SJCRH30 (cell line): ENCODE measurements at regions not wholly inside any gene's neighbourhood (a gene's known extent, or its start where the extent isn't known, plus 50 kb on each side); places are given as distances from the start of the nearest gene placed in this dataset.
A peak's percentile ranks its signal among the peaks of the same experiment; 100 is the strongest.

Experiments
- DNase-seq, 2 experiments: peaks; one replicate each; pipeline ENCODE4 v3.0.0-alpha.2; 2015 to 2020
- H3K27ac ChIP-seq: fragments of 250-450 bp; sonication (Bioruptor Pico); 2 replicates; pipeline ENCODE4 v1.5.1; 2020; ENCODE audit warnings: mild to moderate bottlenecking, moderate library complexity
- H3K27me3 ChIP-seq: fragments of 250-450 bp; sonication (Bioruptor Pico); 2 replicates; pipeline ENCODE4 v1.5.1; 2020; ENCODE audit warnings: mild to moderate bottlenecking, moderate library complexity
- H3K36me3 ChIP-seq: fragments of 250-450 bp; sonication (Bioruptor Pico); 2 replicates; pipeline ENCODE4 v1.5.1; 2020; ENCODE audit warnings: mild to moderate bottlenecking, moderate library complexity
- H3K4me1 ChIP-seq: fragments of 250-450 bp; sonication (Bioruptor Pico); 2 replicates; pipeline ENCODE4 v1.5.1; 2020; ENCODE audit warnings: mild to moderate bottlenecking, moderate library complexity
- H3K4me3 ChIP-seq: fragments of 250-450 bp; sonication (Bioruptor Pico); 2 replicates; pipeline ENCODE4 v1.5.1; 2020; ENCODE audit warnings: mild to moderate bottlenecking, moderate library complexity
- H3K9me3 ChIP-seq: fragments of 250-450 bp; sonication (Bioruptor Pico); replicated peaks from 2 replicates; pipeline ENCODE4 v1.5.1; 2020; ENCODE audit warnings: mild to moderate bottlenecking, moderate library complexity

DNA sequence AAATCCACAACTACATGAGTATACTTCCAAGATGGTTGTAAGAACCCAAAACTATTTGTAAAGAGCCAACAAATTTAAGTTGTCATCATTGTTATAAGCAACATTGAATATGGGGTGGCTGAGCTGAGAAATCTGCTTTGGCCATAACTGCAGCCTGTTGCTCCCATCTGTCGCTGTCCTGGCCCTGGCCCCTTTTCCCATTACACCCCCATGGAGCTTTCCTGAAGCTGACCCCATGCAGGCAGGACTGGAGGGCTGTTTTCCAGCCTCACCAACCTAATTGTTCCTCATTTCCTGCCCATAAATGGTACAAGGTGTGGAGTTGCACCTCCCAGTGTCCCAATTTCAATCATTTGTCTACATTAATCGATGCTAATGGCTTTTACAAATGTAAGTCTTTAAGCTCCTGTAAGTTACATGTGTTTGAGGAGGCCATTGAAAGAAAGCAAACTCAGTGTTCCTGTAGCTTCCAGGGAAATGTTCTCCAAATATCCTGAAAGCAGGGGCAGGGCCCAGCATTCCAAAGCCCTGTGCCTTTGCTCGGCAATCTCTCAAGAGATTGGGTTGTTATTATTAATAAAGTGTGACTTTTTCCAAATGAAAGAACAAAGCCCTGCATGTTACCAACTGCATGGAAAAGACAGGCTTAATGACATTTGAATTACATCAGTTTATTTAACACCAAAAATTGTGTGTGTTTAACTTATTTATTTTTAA, 545.9 kb downstream of the PLPP3 start:
- no peak overlapping the region for H3K27ac ChIP-seq
- H3K27me3 ChIP-seq, result peaks cover 3% of the 10 kb centered on the region; the same call in 1 of the 2 replicates
- no peaks in the 10 kb centered on the region for H3K36me3 ChIP-seq
- H3K4me1 ChIP-seq, result no peaks in the 10 kb centered on the region
- H3K9me3 ChIP-seq, result no peaks in the 10 kb centered on the region
- H3K4me3 ChIP-seq, result no peak overlapping the region
- DNase-seq, result no peak

DNA sequence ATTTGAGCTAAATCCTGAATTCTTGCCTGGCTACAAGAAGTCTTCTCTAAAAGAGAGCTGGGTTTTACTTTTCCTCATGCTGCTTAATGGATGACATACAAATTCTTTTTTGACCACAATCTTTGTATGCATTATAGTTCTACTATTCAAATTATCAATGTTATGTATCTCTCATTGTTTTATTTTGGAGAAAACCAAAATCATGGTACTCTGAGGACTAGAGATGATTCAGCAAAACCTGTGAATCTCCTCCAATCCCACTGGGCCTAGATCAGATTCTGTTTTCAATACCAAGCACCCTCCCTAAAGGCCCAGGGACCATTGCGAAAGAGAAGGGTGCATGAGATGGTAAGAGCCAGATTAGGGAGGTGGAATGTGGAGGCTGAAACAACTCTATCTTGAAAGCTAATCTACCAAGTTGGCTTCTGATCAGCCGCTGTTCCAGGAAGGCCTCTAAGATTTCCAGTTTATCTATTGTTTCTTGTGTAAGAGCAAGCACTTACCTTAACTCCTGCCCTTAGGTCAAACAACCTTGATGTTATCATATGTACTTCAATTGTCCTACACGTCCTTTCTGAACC, 547.2 kb downstream of the PLPP3 start:
- Histone ChIP-seq H3K4me3 (no peak overlapping the region), H3K27me3 (peaks cover 3% of the 10 kb centered on the region; the same call in 1 of the 2 replicates), H3K9me3 (no peaks in the 10 kb centered on the region), H3K4me1 (no peaks in the 10 kb centered on the region), H3K27ac (no peak overlapping the region), H3K36me3 (no peaks in the 10 kb centered on the region)
- no peak for DNase-seq

DNA sequence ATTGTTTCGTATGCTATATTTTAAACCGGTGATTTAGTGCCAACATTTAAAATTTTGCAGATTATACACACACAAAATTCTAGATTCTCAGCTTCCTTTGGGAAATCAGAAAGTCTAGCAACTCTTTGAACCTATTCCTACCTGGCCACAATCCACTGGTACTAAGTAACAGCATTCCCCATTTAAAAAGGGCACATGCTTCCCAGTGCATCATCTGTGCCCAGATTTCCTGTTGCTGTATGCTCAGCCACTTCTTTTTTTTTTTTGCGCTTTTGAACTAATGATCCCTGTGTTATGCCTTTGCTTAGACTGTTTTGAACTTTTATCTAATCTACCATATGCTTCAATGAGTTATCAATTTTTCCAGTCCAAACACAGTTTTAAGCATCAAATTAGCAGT, 548.4 kb downstream of the PLPP3 start:
- Histone ChIP-seq H3K27ac (no peak overlapping the region), H3K9me3 (no peaks in the 10 kb centered on the region), H3K27me3 (peaks cover 3% of the 10 kb centered on the region; the same call in 1 of the 2 replicates), H3K4me1 (no peaks in the 10 kb centered on the region), H3K36me3 (no peaks in the 10 kb centered on the region), H3K4me3 (no peak overlapping the region)
- DNase-seq, result no peak

DNA sequence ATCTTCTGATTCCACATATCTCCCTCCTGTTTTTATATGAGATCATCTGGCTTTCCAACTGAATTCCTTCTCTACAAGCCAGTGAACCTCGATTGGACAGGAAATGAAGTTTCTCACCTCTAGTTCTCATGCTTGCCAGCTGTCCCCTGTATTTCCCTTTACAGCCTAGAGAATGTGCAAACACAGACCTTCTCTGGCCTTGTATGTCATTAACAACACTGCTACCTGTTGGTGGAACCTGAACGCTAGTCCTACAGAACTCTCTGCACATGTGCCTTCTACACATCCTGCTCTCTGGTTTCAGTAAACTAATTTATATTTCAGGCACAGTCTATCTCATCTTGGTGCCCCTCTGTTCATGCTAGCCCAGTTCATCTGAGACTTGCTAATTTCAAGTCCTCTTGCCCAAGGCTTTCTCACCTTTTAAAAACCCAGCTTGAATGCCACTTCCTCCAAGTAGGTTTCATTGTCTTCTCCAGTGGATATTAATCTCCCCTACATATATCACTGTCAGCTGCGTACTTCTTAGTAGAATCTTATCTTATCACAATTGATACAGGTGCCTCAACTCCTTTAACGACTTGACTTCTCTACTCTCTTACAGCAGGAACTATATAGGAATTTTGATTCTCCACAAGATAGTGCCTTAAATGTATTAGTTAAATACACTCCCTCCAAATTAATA, 549.9 kb downstream of the PLPP3 start:
- H3K27me3 ChIP-seq, result peaks cover 3% of the 10 kb centered on the region; the same call in 1 of the 2 replicates
- H3K27ac ChIP-seq, result no peak overlapping the region
- no peak for DNase-seq
- no peaks in the 10 kb centered on the region for H3K9me3 ChIP-seq
- H3K4me1 ChIP-seq, result no peaks in the 10 kb centered on the region
- H3K4me3 ChIP-seq, result no peak overlapping the region
- no peaks in the 10 kb centered on the region for H3K36me3 ChIP-seq

DNA sequence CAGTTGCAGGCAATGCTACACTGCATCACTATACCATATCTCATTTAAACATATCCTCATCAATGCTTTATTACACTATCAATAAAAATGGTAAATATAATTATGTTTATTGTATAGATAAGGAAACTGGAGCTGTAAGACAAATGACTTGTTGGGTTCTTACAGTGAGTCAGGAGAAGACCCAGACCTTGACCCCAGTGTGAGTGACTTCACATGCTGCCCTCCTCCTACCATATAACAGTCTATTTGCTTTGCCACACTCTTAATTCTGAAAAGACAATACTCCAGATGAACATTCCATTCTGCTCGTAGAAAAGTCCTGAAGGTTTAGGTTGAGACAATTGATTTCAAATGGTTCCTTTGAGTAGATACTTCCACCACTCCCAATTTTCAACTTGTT, 550.5 kb downstream of the PLPP3 start:
- no peaks in the 10 kb centered on the region for H3K36me3 ChIP-seq
- no peaks in the 10 kb centered on the region for H3K4me1 ChIP-seq
- DNase-seq, result no peak
- H3K4me3 ChIP-seq, result no peak overlapping the region
- peaks cover 3% of the 10 kb centered on the region; the same call in 1 of the 2 replicates for H3K27me3 ChIP-seq
- H3K9me3 ChIP-seq, result no peaks in the 10 kb centered on the region
- H3K27ac ChIP-seq, result no peak overlapping the region

DNA sequence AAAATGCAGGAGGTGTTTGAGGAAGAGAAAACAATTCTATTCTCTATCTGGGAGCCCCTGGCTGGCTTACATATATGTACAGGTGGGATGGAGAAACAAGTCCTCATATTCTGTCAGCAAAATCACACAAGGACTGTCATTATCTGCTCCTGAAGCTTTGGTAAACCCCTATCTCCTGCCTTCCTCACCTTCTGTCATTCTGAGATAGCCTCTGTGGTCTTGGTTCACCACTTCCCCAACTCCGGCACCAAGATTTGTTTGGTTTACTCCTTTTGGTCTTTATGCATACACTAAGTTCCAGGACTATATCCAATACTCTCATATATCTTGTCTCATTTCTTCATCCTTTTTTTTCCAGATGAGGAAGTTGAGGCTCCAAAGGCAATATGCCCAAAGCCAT, 551.1 kb downstream of the PLPP3 start:
- DNase-seq, result no peak
- Histone ChIP-seq H3K4me1 (no peaks in the 10 kb centered on the region), H3K4me3 (no peak overlapping the region), H3K27me3 (peaks cover 3% of the 10 kb centered on the region; the same call in 1 of the 2 replicates), H3K36me3 (no peaks in the 10 kb centered on the region), H3K27ac (no peak overlapping the region), H3K9me3 (no peaks in the 10 kb centered on the region)

DNA sequence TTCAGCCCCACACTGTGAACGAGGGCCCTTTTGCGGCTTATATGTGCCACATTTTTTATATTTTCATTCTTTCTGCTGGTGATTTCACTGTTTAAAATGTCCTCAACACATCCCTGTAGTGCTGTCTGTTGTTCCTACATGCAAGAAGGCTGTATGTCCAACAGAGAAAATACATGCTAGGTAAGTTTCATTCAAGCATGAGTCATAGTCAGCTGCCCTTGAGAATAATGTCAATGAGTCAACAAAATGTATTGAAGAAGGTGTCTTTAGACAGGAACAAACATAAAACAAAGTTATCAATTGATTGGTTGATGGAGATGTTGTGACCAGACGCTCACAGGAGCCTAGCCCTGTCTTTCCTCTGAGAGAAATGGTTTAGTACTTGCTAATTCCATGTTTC, 553.4 kb downstream of the PLPP3 start:
- Histone ChIP-seq H3K4me3 (no peak overlapping the region), H3K4me1 (no peaks in the 10 kb centered on the region), H3K36me3 (no peaks in the 10 kb centered on the region), H3K9me3 (no peaks in the 10 kb centered on the region), H3K27me3 (no peaks in the 10 kb centered on the region; the same call in 1 of the 2 replicates), H3K27ac (no peak overlapping the region)
- DNase-seq, result no peak

DNA sequence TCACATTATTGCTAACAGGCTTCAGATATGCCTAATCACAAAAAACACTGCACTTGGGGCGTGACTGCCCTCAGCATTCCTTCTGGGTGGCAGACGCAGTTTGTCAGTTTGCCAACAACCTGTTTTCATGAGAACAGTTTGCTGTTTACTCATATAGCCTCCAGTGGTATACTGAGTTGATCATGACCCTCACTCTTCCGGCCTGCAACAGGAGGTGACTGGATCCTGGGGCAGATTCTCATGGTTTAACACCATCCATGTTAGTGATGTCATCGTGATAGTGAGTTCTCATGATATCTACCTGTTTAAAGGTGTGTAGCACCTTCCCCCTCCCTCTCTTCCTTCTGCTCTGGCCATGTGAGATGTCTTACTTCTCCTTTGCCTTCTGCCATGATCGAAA, 555.2 kb downstream of the PLPP3 start:
- H3K27me3 ChIP-seq, result no peaks in the 10 kb centered on the region
- DNase-seq, result no peak
- H3K27ac ChIP-seq, result no peak overlapping the region

DNA sequence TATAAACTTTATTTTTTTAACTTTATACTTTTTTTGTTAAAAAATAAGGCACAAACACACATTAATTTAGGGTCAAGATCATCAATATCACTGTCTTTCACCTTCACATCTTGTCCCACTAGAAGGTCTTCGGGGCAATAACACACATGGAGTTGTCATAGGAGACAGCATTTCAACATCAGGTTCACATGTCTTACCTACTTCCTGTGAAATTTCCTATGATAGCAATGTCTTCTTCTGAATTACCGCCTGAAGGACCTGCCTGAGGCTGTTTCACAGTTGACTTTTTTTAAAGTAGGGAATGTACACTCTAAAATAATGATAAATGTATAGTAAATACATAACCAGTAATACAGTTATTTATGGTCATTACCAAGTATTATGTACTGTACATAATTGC, 559.4 kb downstream of the PLPP3 start:
- H3K36me3 ChIP-seq, result no peaks in the 10 kb centered on the region
- no peaks in the 10 kb centered on the region for H3K4me1 ChIP-seq
- H3K27ac ChIP-seq, result no peak overlapping the region
- H3K27me3 ChIP-seq, result no peaks in the 10 kb centered on the region
- DNase-seq, result no peak
- no peak overlapping the region for H3K4me3 ChIP-seq
- no peaks in the 10 kb centered on the region for H3K9me3 ChIP-seq

More for the DNA sequence above, 555.2 kb downstream of the PLPP3 start:
- H3K4me3 ChIP-seq, result no peak overlapping the region
- no peaks in the 10 kb centered on the region for H3K4me1 ChIP-seq
- H3K9me3 ChIP-seq, result no peaks in the 10 kb centered on the region
- no peaks in the 10 kb centered on the region for H3K36me3 ChIP-seq

DNA sequence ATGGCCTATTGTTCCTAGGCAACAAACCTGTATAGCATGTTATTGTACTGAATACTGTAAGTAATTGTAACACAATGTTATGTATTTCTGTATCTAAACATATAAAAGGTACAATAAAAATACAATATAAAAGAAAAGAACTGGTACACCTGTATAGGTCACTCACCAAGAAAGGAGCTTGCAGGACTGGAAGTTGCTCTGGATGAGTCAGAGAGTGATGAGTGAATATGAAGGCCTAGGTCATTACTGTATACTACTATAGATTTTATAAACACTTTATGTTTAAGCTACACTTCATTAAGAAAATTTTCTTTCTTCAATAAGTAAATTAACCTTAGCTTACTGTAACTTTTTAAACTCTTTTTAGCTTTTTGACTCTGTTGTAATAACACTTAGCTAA, 559.9 kb downstream of the PLPP3 start:
- no peak overlapping the region for H3K4me3 ChIP-seq
- no peaks in the 10 kb centered on the region for H3K4me1 ChIP-seq
- H3K27ac ChIP-seq, result no peak overlapping the region
- H3K9me3 ChIP-seq, result no peaks in the 10 kb centered on the region
- H3K36me3 ChIP-seq, result no peaks in the 10 kb centered on the region
- no peaks in the 10 kb centered on the region for H3K27me3 ChIP-seq
- DNase-seq, result no peak

DNA sequence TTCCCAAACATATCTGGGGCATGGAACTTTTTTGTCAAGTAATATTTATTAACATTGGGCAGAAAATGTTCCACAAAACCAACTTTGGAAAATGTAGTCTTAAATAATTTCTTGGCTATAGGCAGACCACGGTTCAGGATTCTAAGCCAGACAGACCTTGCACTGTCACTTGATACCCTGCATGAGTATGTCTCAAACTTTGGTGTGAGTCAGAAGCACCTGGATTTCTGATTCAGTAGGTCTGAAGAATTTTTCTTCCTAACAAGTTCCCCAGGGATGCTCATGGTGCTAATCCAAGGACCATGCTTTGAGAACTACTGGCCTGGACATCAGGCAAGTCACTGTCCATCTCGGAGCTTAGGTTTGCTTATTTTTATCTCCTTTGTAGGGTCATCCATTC, 562.0 kb downstream of the PLPP3 start:
- DNase-seq, result no peak
- no peaks in the 10 kb centered on the region for H3K4me1 ChIP-seq
- no peak overlapping the region for H3K27ac ChIP-seq
- no peaks in the 10 kb centered on the region for H3K27me3 ChIP-seq
- H3K36me3 ChIP-seq, result no peaks in the 10 kb centered on the region
- no peak overlapping the region for H3K4me3 ChIP-seq
- H3K9me3 ChIP-seq, result no peaks in the 10 kb centered on the region

DNA sequence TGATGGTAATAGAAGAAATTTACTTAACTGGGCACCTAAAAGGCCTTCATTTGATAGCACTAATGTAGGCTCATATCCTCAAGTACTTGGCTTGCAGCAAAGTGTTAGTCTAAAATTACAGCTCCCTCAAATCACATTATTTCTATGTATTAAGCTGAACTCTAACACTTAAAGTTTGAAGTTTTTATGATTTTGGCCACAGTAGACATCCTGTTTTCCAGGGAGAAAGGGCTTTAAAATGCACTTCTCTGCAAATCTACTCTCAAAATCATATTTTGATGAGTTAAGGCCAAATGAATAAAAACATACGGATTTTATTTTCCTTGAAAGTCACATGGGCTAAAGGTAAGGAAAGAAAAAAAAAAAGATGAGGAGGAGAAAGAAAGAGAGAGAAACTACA, 575.5 kb downstream of the PLPP3 start:
- Histone ChIP-seq H3K4me1 (peaks cover 24% of the 10 kb centered on the region), H3K4me3 (no peak overlapping the region), H3K9me3 (0 out of 2 replicates have a peak, but pooled peaks cover 3% of the 10 kb centered on the region), H3K27ac (no peak overlapping the region), H3K27me3 (no peaks in the 10 kb centered on the region), H3K36me3 (no peaks in the 10 kb centered on the region)
- DNase-seq, result no peak

DNA sequence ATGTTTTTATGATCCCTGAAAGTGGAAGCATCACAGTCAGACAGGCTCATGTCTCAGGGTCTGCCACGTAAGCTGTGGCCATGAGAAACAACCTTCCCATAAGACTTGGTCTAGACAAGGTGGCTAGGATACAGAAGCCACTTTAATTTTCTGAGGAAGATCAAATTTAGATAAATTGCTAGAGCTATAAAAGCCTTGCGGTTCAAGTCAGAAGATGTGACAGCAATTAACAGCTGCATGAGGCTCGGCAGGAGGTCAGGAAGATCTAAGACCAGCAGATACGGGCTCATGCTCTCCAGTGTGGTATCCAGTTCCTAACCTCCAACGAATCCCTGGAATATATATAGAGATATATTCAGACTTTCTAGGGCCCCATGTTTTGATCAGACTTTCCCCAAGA, 577.1 kb downstream of the PLPP3 start:
- no peaks in the 10 kb centered on the region for H3K27me3 ChIP-seq
- no peak overlapping the region for H3K4me3 ChIP-seq
- DNase-seq, result peak; percentile 51 to 69
- no peak overlapping the region; the same call in 1 of the 2 replicates for H3K27ac ChIP-seq
- no peaks in the 10 kb centered on the region for H3K36me3 ChIP-seq
- H3K9me3 ChIP-seq, result 0 out of 2 replicates have a peak, but pooled peaks cover 3% of the 10 kb centered on the region
- H3K4me1 ChIP-seq, result peaks cover 24% of the 10 kb centered on the region

DNA sequence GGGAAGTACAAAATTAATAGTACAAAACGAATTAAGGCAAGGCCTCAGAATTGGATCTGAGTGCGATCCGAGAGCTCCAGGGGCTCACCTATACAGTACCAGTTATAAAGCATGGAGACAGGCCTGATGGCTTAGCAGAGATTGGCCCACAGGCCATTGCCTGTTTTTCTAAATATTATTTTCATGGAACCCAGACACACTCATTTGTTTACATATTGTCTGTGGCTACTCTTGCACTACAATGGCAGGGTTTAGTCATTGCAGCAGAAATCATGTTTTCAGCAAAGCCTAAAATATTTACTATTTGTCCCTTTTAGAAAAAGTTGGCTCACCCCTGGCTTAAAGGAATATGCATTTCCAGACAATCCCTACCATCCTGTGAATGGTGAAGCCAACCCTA, 578.9 kb downstream of the PLPP3 start:
- DNase-seq, result no peak
- peaks cover 24% of the 10 kb centered on the region for H3K4me1 ChIP-seq
- no peaks in the 10 kb centered on the region for H3K27me3 ChIP-seq
- no peak overlapping the region for H3K27ac ChIP-seq
- 0 out of 2 replicates have a peak, but pooled peaks cover 3% of the 10 kb centered on the region for H3K9me3 ChIP-seq
- no peaks in the 10 kb centered on the region for H3K36me3 ChIP-seq
- no peak overlapping the region for H3K4me3 ChIP-seq

DNA sequence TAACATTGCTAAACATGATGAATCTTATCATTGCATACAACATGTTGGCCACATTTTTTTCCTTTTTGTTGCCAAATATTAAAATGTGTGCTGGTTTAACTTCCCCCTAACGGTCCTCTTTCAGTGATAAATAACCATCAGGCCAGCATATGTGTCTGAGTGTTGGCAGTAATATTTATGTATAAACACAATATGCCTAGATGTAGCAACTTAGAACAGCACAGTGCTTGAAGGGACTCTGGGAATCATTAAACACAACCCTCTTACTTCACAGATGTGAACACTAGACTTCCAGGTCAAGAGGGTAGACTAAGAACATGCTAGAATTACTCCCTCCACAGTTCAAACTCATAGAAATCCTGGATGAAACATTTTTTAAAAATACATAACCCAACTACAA, 581.8 kb downstream of the PLPP3 start:
- DNase-seq, result no peak

More for the DNA sequence above, 581.8 kb downstream of the PLPP3 start:
- H3K4me1 ChIP-seq, result peaks cover 19% of the 10 kb centered on the region
- H3K27ac ChIP-seq, result no peak overlapping the region
- H3K27me3 ChIP-seq, result no peaks in the 10 kb centered on the region
- no peak overlapping the region for H3K4me3 ChIP-seq
- H3K9me3 ChIP-seq, result 0 out of 2 replicates have a peak, but pooled peaks cover 3% of the 10 kb centered on the region
- no peaks in the 10 kb centered on the region for H3K36me3 ChIP-seq
